Thyroid gland (tissue), 4 donors: ENCODE measurements at regions not wholly inside any gene's neighbourhood (a gene's known extent, or its start where the extent isn't known, plus 50 kb on each side); places are given as distances from the start of the nearest gene placed in this dataset.

Source experiments
- DNase-seq, 2 donors: peaks; one replicate each; pipeline ENCODE4 v3.0.0-alpha.2; 2019
- H3K27ac ChIP-seq, 3 donors: fragments of 200-600 bp; sonication (generic); 1 replicate in 2 of 3; 2 replicates in 1 of 3; pipeline ENCODE4 v1.5.1; 2016 to 2019; ENCODE audit warnings: mild to moderate bottlenecking in 1 of 3, moderate library complexity in 1 of 3
- H3K27me3 ChIP-seq: fragments of 200-600 bp; sonication (generic); one replicate; pipeline ENCODE4 v1.5.1; 2019
- H3K36me3 ChIP-seq, 2 donors: fragments of 200-600 bp; sonication (generic); one replicate each; pipeline ENCODE4 v1.5.1; 2016 to 2019
- H3K4me1 ChIP-seq, 2 donors: fragments of 200-600 bp; sonication (generic); one replicate each; pipeline ENCODE4 v1.5.1; 2017 to 2019
- H3K4me3 ChIP-seq, 3 donors: fragments of 200-600 bp; sonication (generic); replicated peaks in 1 of 3; 1 replicate in 2 of 3; 2 replicates in 1 of 3; pipeline ENCODE4 v1.5.1; 2016; ENCODE audit warnings: mild to moderate bottlenecking in 1 of 3
- H3K9me3 ChIP-seq: fragments of 200-600 bp; sonication (generic); one replicate; pipeline ENCODE4 v1.5.1; 2017
- CTCF ChIP-seq, 6 experiments: fragments of 200-600 bp in 3 of 6; fragments of 450-650 bp in 3 of 6; sonication (generic) in 3 of 6; IDR thresholded peaks; one replicate each; pipeline ENCODE4 v1.5.1; 2016 to 2019; ENCODE audit warnings: antibody characterized with exemption in 6 of 6, mild to moderate bottlenecking in 2 of 6, inconsistent platforms in 1 of 6, moderate library complexity in 1 of 6
- POLR2A ChIP-seq, 2 donors: fragments of 450-650 bp; IDR thresholded peaks; one replicate each; pipeline ENCODE4 v1.6.1; 2017; ENCODE audit warnings: antibody characterized with exemption in 2 of 2, mild to moderate bottlenecking in 2 of 2, moderate library complexity in 1 of 2
- WGBS, 2 donors: methylation state at CpG; one replicate each; pipeline ENCODE4 v1.1.5; 2017; 5-methylcytosine and 5-hydroxymethylcytosine counted together
- intact Hi-C: fragments of 100-400 bp; cut with DNase I; formaldehyde crosslinking; loops from one replicate; pipeline ENCODE4 v1.15.1; 2023

DNA sequence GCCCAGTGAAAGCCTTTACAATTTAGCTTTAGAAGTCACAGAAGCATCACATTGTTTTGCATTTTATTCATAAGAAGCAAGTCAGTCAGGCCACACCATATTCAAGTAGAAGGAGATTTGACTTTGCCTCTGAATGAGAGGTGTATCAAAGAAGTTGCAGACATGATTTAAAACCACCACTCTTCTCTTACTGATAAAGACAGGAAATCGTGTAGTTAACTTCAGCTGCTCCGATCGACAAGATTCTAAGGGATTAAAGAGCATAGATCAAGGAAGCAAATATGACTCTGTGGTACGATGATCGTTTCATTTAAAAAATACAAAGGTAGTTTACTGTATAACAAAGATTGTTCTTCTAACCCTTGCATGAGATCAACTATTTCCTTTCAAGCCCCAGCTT, 328.0 kb upstream of the PPP1R2C start:
- WGBS, 2 donors, result 90 to 94% methylated on average over 5 of the region's 5 CpGs
- TF ChIP-seq CTCF (IDR thresholded peaks at IDR 0.05) (no peak), POLR2A (IDR thresholded peaks at IDR 0.05) (no peak)
- Histone ChIP-seq H3K4me3 (no peak overlapping the region), H3K9me3 (no peaks in the 10 kb centered on the region), H3K27me3 (no peaks in the 10 kb centered on the region), H3K4me1 (no peaks in the 10 kb centered on the region), H3K36me3 (no peaks in the 10 kb centered on the region), H3K27ac (no peak overlapping the region)
- intact Hi-C loops, result no loop called here
- no peak for DNase-seq

GRCh38 chrX:43108828-43109227, 330.9 kb upstream of the PPP1R2C start:
- H3K27ac ChIP-seq, result no peak overlapping the region
- intact Hi-C loops, result no loop called here
- H3K4me1 ChIP-seq, result no peaks in the 10 kb centered on the region
- no peak for DNase-seq
- no peaks in the 10 kb centered on the region for H3K27me3 ChIP-seq
- H3K4me3 ChIP-seq, result no peak overlapping the region
- 65% methylated on average over 2 of the region's 2 CpGs; no CpG with 5 or more reads in 1 of the 2 donors for WGBS, 2 donors
- TF ChIP-seq CTCF (IDR thresholded peaks at IDR 0.05) (no peak), POLR2A (IDR thresholded peaks at IDR 0.05) (no peak)
- no peaks in the 10 kb centered on the region for H3K9me3 ChIP-seq
- no peaks in the 10 kb centered on the region for H3K36me3 ChIP-seq

DNA sequence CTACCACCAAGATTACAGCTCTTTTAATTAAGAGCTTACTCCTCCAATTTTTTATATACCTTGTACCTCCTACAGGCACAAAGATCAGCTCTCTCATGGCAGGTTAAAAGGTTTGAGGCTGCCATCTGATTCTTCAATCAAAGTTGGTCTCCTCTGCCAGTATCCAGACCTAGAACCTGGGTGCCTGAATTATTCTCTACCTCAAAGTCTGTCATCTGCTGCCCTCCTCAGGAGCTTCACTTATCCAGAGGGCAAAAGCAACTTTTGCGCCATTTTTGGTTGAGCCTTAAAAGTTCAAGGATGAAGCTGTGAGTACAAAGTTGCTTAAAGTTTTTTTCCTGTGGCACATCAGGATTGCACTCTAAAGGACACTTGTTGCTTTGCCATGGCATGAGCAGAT, 343.7 kb upstream of the PPP1R2C start:
- WGBS, 2 donors, result 100% methylated on average over 1 of the region's 1 CpG
- H3K27ac ChIP-seq, result no peak overlapping the region
- intact Hi-C loops, result no loop called here
- H3K9me3 ChIP-seq, result no peaks in the 10 kb centered on the region
- H3K27me3 ChIP-seq, result no peaks in the 10 kb centered on the region
- DNase-seq, result no peak
- H3K36me3 ChIP-seq, result no peaks in the 10 kb centered on the region
- TF ChIP-seq POLR2A (IDR thresholded peaks at IDR 0.05) (no peak), CTCF (IDR thresholded peaks at IDR 0.05) (no peak)
- H3K4me1 ChIP-seq, result no peaks in the 10 kb centered on the region
- no peak overlapping the region for H3K4me3 ChIP-seq

DNA sequence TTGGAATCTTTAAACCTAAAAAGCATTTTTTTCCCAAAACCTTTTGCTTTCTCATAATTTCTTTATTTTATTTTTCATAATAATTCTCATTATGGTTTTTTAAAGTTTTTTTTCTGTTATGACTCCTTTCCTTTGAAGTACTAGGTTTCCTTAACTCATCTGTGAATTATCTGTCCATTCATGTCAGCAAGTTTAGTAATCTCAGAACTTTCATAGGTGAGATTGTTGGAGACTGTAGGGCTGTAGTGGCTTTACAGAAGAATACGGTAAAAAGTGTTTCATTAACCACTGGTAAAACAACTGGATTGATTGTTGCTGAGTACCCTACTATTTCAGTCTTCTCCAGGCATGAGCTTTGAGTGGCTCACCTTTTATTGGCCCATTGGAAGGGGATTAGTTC, 361.7 kb upstream of the PPP1R2C start:
- no peaks in the 10 kb centered on the region for H3K27me3 ChIP-seq
- no peak for TF ChIP-seq CTCF (IDR thresholded peaks at IDR 0.05)
- no peak for TF ChIP-seq POLR2A (IDR thresholded peaks at IDR 0.05)
- no peaks in the 10 kb centered on the region for H3K4me1 ChIP-seq
- no peaks in the 10 kb centered on the region for H3K9me3 ChIP-seq
- 86 to 100% methylated on average over 1 of the region's 1 CpG for WGBS, 2 donors
- H3K36me3 ChIP-seq, result no peaks in the 10 kb centered on the region
- no peak overlapping the region for H3K27ac ChIP-seq
- no peak overlapping the region for H3K4me3 ChIP-seq
- DNase-seq, result no peak
- intact Hi-C loops, result no loop called here

GRCh38 chrX:43140582-43140981, 362.6 kb upstream of the PPP1R2C start:
- TF ChIP-seq POLR2A (IDR thresholded peaks at IDR 0.05), result no peak
- no peak for TF ChIP-seq CTCF (IDR thresholded peaks at IDR 0.05)
- 91 to 96% methylated on average over 2 of the region's 2 CpGs for WGBS, 2 donors
- Histone ChIP-seq H3K36me3 (no peaks in the 10 kb centered on the region), H3K4me1 (no peaks in the 10 kb centered on the region), H3K4me3 (no peak overlapping the region), H3K27me3 (no peaks in the 10 kb centered on the region), H3K9me3 (no peaks in the 10 kb centered on the region), H3K27ac (no peak overlapping the region)
- intact Hi-C loops, result no loop called here
- no peak for DNase-seq
